ENCODE measurements at regions not wholly inside any gene's neighbourhood (a gene's known extent, or its start where the extent isn't known, plus 50 kb on each side); places are given as distances from the start of the nearest gene placed in this dataset.

DNA sequence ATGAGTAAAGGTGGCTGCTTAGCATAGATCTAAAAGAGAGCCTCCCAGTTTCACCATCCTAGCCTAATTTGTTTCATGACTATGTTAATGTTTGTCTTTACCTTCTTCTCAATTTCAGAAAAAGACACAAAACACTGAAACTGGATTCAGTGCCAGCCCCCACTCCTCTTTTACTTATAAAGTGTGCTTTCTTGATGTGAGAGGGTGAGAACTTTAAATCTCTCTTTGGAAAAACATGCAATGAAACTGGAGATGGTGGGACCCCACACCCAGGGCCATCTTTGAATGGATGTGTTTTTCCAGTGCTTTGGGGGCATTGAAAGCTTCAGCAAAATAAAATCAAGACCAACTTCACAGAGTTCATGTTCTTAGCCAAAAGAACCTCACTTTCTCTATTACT, 185.9 kb downstream of the CYRIA start:
- no peak overlapping the region for H3K4me2 ChIP-seq (ENCODE audit: low read depth, low read length, poor library complexity, severe bottlenecking)
- H2AFZ ChIP-seq (ENCODE audit: low read length) = no peak overlapping the region
- no peaks in the 10 kb centered on the region for H3K9me3 ChIP-seq (ENCODE audit: insufficient read depth, low read depth, low read length)
- H4K20me1 ChIP-seq (ENCODE audit: insufficient read depth, low read length, poor library complexity, severe bottlenecking) = no peaks in the 10 kb centered on the region
- peaks cover 59% of the 10 kb centered on the region for H3K4me1 ChIP-seq (ENCODE audit: insufficient read depth, low read length, poor library complexity, severe bottlenecking)
- peak overlapping the region; percentile 76 for H3K9ac ChIP-seq (ENCODE audit: low read depth, low read length, poor library complexity, severe bottlenecking)
- no peaks in the 10 kb centered on the region for H3K36me3 ChIP-seq (ENCODE audit: insufficient read depth, low read length)
- H3K27me3 ChIP-seq (ENCODE audit: insufficient read depth, low read length, poor library complexity, severe bottlenecking) = no peaks in the 10 kb centered on the region
- TF ChIP-seq, protein P1, sequence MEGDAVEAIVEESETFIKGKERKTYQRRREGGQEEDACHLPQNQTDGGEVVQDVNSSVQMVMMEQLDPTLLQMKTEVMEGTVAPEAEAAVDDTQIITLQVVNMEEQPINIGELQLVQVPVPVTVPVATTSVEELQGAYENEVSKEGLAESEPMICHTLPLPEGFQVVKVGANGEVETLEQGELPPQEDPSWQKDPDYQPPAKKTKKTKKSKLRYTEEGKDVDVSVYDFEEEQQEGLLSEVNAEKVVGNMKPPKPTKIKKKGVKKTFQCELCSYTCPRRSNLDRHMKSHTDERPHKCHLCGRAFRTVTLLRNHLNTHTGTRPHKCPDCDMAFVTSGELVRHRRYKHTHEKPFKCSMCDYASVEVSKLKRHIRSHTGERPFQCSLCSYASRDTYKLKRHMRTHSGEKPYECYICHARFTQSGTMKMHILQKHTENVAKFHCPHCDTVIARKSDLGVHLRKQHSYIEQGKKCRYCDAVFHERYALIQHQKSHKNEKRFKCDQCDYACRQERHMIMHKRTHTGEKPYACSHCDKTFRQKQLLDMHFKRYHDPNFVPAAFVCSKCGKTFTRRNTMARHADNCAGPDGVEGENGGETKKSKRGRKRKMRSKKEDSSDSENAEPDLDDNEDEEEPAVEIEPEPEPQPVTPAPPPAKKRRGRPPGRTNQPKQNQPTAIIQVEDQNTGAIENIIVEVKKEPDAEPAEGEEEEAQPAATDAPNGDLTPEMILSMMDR (conservative IDR thresholded peaks at IDR 0.05; ENCODE audit: low read length) = no peak
- no peak for TF ChIP-seq EZH2phosphoT487 (IDR thresholded peaks at IDR 0.05; ENCODE audit: borderline replicate concordance)
- peaks cover 11% of the 10 kb centered on the region; the same call in 1 of the 2 replicates for H3F3A ChIP-seq (ENCODE audit: low read depth)
- no peaks in the 10 kb centered on the region for H3K9me2 ChIP-seq (replicated peaks; ENCODE audit: low read depth, low read length)
- H3K4me3 ChIP-seq (ENCODE audit: low read length, poor library complexity, severe bottlenecking) = no peak overlapping the region
- no peaks in the 10 kb centered on the region for H3K79me2 ChIP-seq (ENCODE audit: insufficient read depth, low read length)

DNA sequence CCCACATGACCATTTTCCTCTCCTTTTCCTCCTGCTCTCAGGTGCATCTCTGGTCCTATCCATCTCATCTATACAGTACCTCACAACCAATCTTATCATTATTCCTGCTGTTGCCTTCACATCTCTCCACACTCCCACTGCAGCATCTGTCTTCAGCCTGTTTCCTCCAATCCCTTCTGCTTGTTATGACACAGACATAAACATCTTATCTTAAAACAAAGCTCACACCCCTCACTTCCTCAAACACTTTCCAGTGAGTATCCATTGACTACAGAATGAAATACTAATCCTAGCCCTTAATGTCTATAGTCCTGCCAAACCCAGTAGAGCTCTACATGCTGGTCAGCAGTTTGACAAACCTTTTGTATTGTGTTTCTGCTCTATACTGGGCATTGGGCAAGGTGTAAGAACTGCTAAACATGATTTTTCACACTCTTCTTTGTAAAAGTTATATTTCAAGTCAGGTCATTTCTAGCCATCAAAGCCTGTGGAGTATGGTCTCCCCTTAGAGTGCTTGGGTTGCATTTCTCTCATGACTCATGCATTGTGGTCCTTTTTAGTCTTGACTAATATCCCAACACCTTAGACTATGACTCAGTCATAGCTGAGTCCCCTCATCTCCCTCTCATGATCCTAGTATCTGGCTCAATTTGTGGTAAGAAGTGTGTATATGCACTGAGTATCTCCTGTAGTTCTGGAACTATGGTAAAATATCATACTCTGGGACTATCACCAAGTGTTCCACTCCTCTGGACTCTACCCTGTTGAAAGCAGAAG, 187.0 kb downstream of the CYRIA start:
- H3K9ac ChIP-seq (ENCODE audit: low read depth, low read length, poor library complexity, severe bottlenecking) = no peak overlapping the region
- H3K9me3 ChIP-seq (ENCODE audit: insufficient read depth, low read depth, low read length) = no peaks in the 10 kb centered on the region
- no peaks in the 10 kb centered on the region for H4K20me1 ChIP-seq (ENCODE audit: insufficient read depth, low read length, poor library complexity, severe bottlenecking)
- peaks cover 8% of the 10 kb centered on the region; the same call in 1 of the 2 replicates for H3F3A ChIP-seq (ENCODE audit: low read depth)
- no peaks in the 10 kb centered on the region for H3K36me3 ChIP-seq (ENCODE audit: insufficient read depth, low read length)
- TF ChIP-seq, protein P1 (conservative IDR thresholded peaks at IDR 0.05; ENCODE audit: low read length) = no peak
- no peak for TF ChIP-seq EZH2phosphoT487 (IDR thresholded peaks at IDR 0.05; ENCODE audit: borderline replicate concordance)
- H3K27me3 ChIP-seq (ENCODE audit: insufficient read depth, low read length, poor library complexity, severe bottlenecking) = no peaks in the 10 kb centered on the region
- H3K4me1 ChIP-seq (ENCODE audit: insufficient read depth, low read length, poor library complexity, severe bottlenecking) = peaks cover 48% of the 10 kb centered on the region
- H3K4me2 ChIP-seq (ENCODE audit: low read depth, low read length, poor library complexity, severe bottlenecking) = no peak overlapping the region
- H3K4me3 ChIP-seq (ENCODE audit: low read length, poor library complexity, severe bottlenecking) = no peak overlapping the region
- no peaks in the 10 kb centered on the region for H3K79me2 ChIP-seq (ENCODE audit: insufficient read depth, low read length)
- no peaks in the 10 kb centered on the region for H3K9me2 ChIP-seq (replicated peaks; ENCODE audit: low read depth, low read length)
- no peak overlapping the region; the same call in 1 of the 2 replicates for H2AFZ ChIP-seq (ENCODE audit: low read length)

DNA sequence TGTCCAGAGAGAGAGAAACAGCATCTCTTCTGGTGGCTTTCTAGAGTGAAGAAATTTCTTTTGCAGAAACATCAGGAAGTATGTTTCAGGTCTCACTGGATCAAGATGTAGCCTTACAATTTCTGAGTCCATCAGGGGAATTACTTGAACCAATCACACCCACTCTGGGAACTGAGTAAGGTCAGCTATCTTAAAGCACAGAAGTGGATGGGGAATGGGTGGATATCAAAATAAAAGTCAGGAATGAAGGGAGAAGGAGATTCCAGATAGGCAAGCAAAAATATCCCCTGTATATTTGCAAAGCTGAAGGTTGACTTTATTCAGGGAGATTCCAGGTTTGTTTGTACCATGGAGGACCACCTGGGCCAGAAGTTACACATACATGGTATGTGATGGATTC, 188.0 kb downstream of the CYRIA start:
- H3K9ac ChIP-seq (ENCODE audit: low read depth, low read length, poor library complexity, severe bottlenecking) = no peak overlapping the region
- no peak overlapping the region for H3K4me3 ChIP-seq (ENCODE audit: low read length, poor library complexity, severe bottlenecking)
- peaks cover 38% of the 10 kb centered on the region for H3K4me1 ChIP-seq (ENCODE audit: insufficient read depth, low read length, poor library complexity, severe bottlenecking)
- H2AFZ ChIP-seq (ENCODE audit: low read length) = no peak overlapping the region
- no peaks in the 10 kb centered on the region for H3K36me3 ChIP-seq (ENCODE audit: insufficient read depth, low read length)
- H3F3A ChIP-seq (ENCODE audit: low read depth) = no peaks in the 10 kb centered on the region
- H3K79me2 ChIP-seq (ENCODE audit: insufficient read depth, low read length) = no peaks in the 10 kb centered on the region
- no peaks in the 10 kb centered on the region for H3K27me3 ChIP-seq (ENCODE audit: insufficient read depth, low read length, poor library complexity, severe bottlenecking)
- no peaks in the 10 kb centered on the region for H3K9me2 ChIP-seq (replicated peaks; ENCODE audit: low read depth, low read length)
- H3K4me2 ChIP-seq (ENCODE audit: low read depth, low read length, poor library complexity, severe bottlenecking) = no peak overlapping the region
- H3K9me3 ChIP-seq (ENCODE audit: insufficient read depth, low read depth, low read length) = no peaks in the 10 kb centered on the region
- TF ChIP-seq EZH2phosphoT487 (IDR thresholded peaks at IDR 0.05; ENCODE audit: borderline replicate concordance) = no peak
- TF ChIP-seq, protein P1 (conservative IDR thresholded peaks at IDR 0.05; ENCODE audit: low read length) = no peak
- no peaks in the 10 kb centered on the region for H4K20me1 ChIP-seq (ENCODE audit: insufficient read depth, low read length, poor library complexity, severe bottlenecking)
